ENCODE measurements at regions not wholly inside any gene's neighbourhood (a gene's known extent, or its start where the extent isn't known, plus 50 kb on each side); places are given as distances from the start of the nearest gene placed in this dataset.

DNA sequence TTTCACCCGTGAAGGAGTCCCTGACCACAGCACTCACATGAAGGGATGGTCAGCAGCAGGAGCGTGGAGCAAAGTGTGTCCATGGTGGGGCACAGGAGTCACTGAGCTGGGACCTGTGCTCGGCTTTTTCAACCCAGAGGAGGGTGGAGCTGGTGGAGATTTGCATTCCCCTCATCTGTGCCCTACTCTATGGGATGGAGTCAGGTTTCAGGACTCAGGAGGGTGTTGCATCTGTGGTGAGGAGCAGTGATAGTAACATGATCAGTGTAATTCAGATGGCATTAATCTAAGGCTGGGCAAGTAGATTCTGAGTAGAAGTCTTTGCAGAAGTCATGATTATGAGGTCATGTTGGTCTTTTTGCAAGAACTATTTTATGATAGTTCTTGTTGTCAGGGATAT lies 511.9 kb downstream of the TMEM121 start:
- peaks cover 63% of the 10 kb centered on the region for H3K27me3 ChIP-seq (ENCODE audit: insufficient read depth, insufficient read length)
- H3K4me1 ChIP-seq (ENCODE audit: insufficient read depth, insufficient read length): no peaks in the 10 kb centered on the region
- no peak overlapping the region for H3K9ac ChIP-seq (ENCODE audit: insufficient read length, low read depth)
- DNase-seq (ENCODE audit: low read depth, low spot score): no peak
- H3K4me3 ChIP-seq (ENCODE audit: insufficient read length, low read depth): no peak overlapping the region
- no peaks in the 10 kb centered on the region for H3K36me3 ChIP-seq (ENCODE audit: insufficient read depth, insufficient read length, low read length)
- H3K9me3 ChIP-seq (ENCODE audit: insufficient read depth, low read length): no peaks in the 10 kb centered on the region
- TF ChIP-seq YY1 (IDR thresholded peaks at IDR 0.05; ENCODE audit: insufficient read depth, insufficient read length): no peak
- no peak for TF ChIP-seq ZNF274 (IDR thresholded peaks at IDR 0.05; ENCODE audit: low read depth, low read length)
- TF ChIP-seq SUZ12 (IDR thresholded peaks at IDR 0.05; ENCODE audit: extremely low read depth, insufficient read depth, insufficient read length): no peak

DNA sequence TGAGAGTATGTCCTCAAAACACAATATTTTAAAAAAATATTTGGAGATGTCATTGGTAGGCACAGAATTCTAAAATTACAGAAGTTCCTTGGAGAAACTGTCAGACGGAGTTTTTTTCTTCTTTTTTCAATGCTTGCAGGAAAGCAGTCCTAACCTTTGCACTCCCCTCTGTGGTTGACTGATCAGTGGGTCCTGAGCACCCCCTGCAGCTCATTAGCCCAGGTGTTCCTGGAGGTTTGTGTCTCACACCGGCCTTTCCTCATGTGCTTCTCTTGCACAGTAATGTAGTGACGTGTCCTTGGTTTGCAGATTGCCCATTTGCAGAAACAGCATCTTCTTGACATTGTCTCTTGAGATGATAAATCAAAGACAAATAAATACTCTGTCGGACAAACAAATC lies 513.0 kb downstream of the TMEM121 start:
- no peak overlapping the region for H3K4me3 ChIP-seq (ENCODE audit: insufficient read length, low read depth)
- H3K9me3 ChIP-seq (ENCODE audit: insufficient read depth, low read length): peaks cover under 1% of the 10 kb centered on the region; the same call in 1 of the 2 replicates
- no peaks in the 10 kb centered on the region for H3K4me1 ChIP-seq (ENCODE audit: insufficient read depth, insufficient read length)
- TF ChIP-seq ZNF274 (IDR thresholded peaks at IDR 0.05; ENCODE audit: low read depth, low read length): no peak
- no peak for TF ChIP-seq SUZ12 (IDR thresholded peaks at IDR 0.05; ENCODE audit: extremely low read depth, insufficient read depth, insufficient read length)
- no peak for TF ChIP-seq YY1 (IDR thresholded peaks at IDR 0.05; ENCODE audit: insufficient read depth, insufficient read length)
- no peak for DNase-seq (ENCODE audit: low read depth, low spot score)
- H3K36me3 ChIP-seq (ENCODE audit: insufficient read depth, insufficient read length, low read length): no peaks in the 10 kb centered on the region
- H3K9ac ChIP-seq (ENCODE audit: insufficient read length, low read depth): no peak overlapping the region
- peaks cover 51% of the 10 kb centered on the region for H3K27me3 ChIP-seq (ENCODE audit: insufficient read depth, insufficient read length)

DNA sequence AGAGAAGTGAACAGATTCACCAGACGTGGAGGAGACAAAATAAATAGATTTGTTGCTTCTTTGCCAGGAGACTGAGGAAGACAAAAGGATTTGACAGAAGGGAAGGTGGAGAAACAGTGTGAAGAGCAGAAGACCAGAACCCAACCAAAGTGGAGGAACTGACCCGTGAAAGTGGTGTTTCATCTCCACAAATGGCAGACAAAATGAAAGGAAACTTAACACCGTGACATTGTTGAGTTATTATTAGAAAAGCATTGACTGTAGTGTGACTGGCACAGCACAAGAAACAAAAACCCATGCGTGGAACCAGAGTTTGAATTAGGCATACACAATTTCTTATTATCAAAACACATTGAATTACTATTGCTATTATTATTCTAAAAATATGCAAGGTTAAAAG lies 518.1 kb downstream of the TMEM121 start:
- H3K9me3 ChIP-seq (ENCODE audit: insufficient read depth, low read length): peaks cover 14% of the 10 kb centered on the region; the same call in 1 of the 2 replicates
- H3K4me1 ChIP-seq (ENCODE audit: insufficient read depth, insufficient read length): no peaks in the 10 kb centered on the region
- TF ChIP-seq YY1 (IDR thresholded peaks at IDR 0.05; ENCODE audit: insufficient read depth, insufficient read length) (no peak), SUZ12 (IDR thresholded peaks at IDR 0.05; ENCODE audit: extremely low read depth, insufficient read depth, insufficient read length) (no peak), ZNF274 (IDR thresholded peaks at IDR 0.05; ENCODE audit: low read depth, low read length) (no peak)
- no peak overlapping the region for H3K9ac ChIP-seq (ENCODE audit: insufficient read length, low read depth)
- no peak for DNase-seq (ENCODE audit: low read depth, low spot score)
- H3K27me3 ChIP-seq (ENCODE audit: insufficient read depth, insufficient read length): peaks cover 5% of the 10 kb centered on the region
- H3K36me3 ChIP-seq (ENCODE audit: insufficient read depth, insufficient read length, low read length): no peaks in the 10 kb centered on the region
- H3K4me3 ChIP-seq (ENCODE audit: insufficient read length, low read depth): no peak overlapping the region

DNA sequence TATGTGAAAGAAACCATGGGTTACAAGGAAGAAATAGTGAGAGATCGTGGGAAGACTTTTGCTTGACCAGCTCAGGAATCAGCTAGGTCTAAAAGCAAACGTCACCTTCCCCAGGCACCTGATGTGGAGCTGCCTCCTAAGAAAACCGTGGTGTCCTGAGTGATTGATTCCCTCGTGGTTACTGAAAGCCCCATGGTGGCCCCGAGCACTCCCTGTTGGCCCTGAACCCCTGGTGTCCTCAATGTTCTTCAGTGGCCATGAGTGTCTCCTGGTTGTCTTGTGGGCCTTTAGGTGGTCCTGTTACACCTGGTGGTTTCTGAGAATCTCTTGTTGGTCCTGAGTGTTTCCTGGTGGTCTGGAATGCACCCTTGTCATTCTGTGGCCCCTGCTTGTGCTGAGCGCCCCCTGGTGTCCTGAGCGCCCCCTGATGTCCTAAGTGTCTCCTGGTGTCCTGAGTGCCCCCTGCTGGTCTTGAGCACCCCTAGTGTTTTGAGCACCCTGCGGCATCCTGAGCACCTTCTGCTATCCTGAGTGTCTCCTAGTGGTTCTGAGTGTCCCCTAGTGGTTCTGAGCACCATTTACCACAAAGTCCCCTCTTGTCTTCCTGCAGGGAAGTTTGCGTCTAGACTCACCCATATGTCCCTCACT lies 518.7 kb downstream of the TMEM121 start:
- Histone ChIP-seq H3K9me3 (ENCODE audit: insufficient read depth, low read length) (peaks cover 14% of the 10 kb centered on the region; the same call in 1 of the 2 replicates), H3K36me3 (ENCODE audit: insufficient read depth, insufficient read length, low read length) (no peaks in the 10 kb centered on the region), H3K27me3 (ENCODE audit: insufficient read depth, insufficient read length) (peaks cover 3% of the 10 kb centered on the region), H3K9ac (ENCODE audit: insufficient read length, low read depth) (no peak overlapping the region), H3K4me1 (ENCODE audit: insufficient read depth, insufficient read length) (no peaks in the 10 kb centered on the region), H3K4me3 (ENCODE audit: insufficient read length, low read depth) (no peak overlapping the region)
- peak; percentile 27 for DNase-seq (ENCODE audit: low read depth, low spot score)
- TF ChIP-seq ZNF274 (IDR thresholded peaks at IDR 0.05; ENCODE audit: low read depth, low read length) (no peak), SUZ12 (IDR thresholded peaks at IDR 0.05; ENCODE audit: extremely low read depth, insufficient read depth, insufficient read length) (no peak), YY1 (IDR thresholded peaks at IDR 0.05; ENCODE audit: insufficient read depth, insufficient read length) (no peak)

DNA sequence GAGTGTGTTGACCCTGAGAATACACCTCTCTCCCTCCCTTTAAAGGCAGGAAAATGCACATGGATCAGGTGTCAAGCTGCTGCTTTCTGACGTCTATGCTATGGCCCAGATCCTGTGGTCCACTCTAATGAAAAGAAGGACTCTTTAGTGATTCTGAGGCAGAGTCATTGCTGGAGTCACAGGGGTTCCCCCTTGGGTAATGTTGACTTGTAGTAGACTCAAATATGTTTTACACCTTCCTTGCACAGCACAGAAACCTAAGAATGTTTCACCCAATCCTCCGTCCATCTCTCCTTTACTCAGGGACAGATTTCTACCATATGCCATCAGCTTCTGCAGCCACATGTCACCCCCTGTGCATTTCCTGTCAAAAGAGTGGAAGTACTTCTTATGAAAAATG lies 525.4 kb downstream of the TMEM121 start:
- no peak for TF ChIP-seq SUZ12 (IDR thresholded peaks at IDR 0.05; ENCODE audit: extremely low read depth, insufficient read depth, insufficient read length)
- H3K27me3 ChIP-seq (ENCODE audit: insufficient read depth, insufficient read length): peaks cover 37% of the 10 kb centered on the region
- peaks cover 5% of the 10 kb centered on the region; the same call in 1 of the 2 replicates for H3K9me3 ChIP-seq (ENCODE audit: insufficient read depth, low read length)
- no peak for DNase-seq (ENCODE audit: low read depth, low spot score)
- H3K4me1 ChIP-seq (ENCODE audit: insufficient read depth, insufficient read length): no peaks in the 10 kb centered on the region
- H3K9ac ChIP-seq (ENCODE audit: insufficient read length, low read depth): no peak overlapping the region
- no peaks in the 10 kb centered on the region for H3K36me3 ChIP-seq (ENCODE audit: insufficient read depth, insufficient read length, low read length)
- H3K4me3 ChIP-seq (ENCODE audit: insufficient read length, low read depth): no peak overlapping the region

DNA sequence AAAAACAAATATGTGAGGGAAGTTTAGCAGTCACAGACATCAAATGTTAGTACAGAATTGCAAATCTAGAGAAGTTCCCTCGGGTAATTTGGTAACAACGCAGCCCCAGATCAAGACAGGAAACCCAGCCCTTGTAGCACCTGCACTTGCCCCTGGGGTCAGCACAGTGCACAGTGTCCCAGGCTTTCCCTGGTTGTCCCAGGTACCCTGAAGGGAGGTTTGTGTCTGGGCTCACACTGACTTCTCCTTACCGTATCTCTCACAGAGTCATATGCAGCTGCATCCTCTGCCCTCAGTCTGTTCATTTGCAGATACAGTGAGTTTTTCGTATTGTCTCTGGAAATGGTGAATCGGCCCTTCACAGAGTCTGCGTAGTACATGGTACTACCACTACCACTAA lies 528.9 kb downstream of the TMEM121 start:
- DNase-seq (ENCODE audit: low read depth, low spot score): no peak
- Histone ChIP-seq H3K4me1 (ENCODE audit: insufficient read depth, insufficient read length) (no peaks in the 10 kb centered on the region), H3K9me3 (ENCODE audit: insufficient read depth, low read length) (peaks cover 2% of the 10 kb centered on the region; the same call in 1 of the 2 replicates), H3K27me3 (ENCODE audit: insufficient read depth, insufficient read length) (peaks cover 63% of the 10 kb centered on the region), H3K4me3 (ENCODE audit: insufficient read length, low read depth) (no peak overlapping the region), H3K9ac (ENCODE audit: insufficient read length, low read depth) (no peak overlapping the region), H3K36me3 (ENCODE audit: insufficient read depth, insufficient read length, low read length) (no peaks in the 10 kb centered on the region)
- TF ChIP-seq ZNF274 (IDR thresholded peaks at IDR 0.05; ENCODE audit: low read depth, low read length) (no peak), YY1 (IDR thresholded peaks at IDR 0.05; ENCODE audit: insufficient read depth, insufficient read length) (no peak), SUZ12 (IDR thresholded peaks at IDR 0.05; ENCODE audit: extremely low read depth, insufficient read depth, insufficient read length) (no peak)

DNA sequence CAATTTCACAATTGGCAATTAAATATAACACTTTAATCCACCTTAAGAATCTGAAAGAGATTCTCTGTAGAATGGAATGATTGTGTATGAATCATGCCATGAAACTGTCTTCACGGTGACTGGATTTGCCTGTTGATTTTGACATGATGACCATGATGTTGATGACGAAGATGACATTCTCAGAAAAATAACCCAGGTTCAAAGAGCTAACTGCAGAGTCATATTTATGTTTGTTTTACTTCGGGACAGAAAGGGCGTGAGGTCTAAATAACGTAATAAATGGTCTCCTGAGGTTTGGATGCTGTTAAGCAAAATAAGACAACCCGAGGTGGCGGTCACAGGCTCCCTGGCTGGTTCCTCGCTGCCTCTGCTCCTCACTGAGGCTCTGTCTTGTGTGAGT lies 532.0 kb downstream of the TMEM121 start:
- H3K9me3 ChIP-seq (ENCODE audit: insufficient read depth, low read length): no peaks in the 10 kb centered on the region

More for the DNA sequence above, 532.0 kb downstream of the TMEM121 start:
- no peak for DNase-seq (ENCODE audit: low read depth, low spot score)
- Histone ChIP-seq H3K4me3 (ENCODE audit: insufficient read length, low read depth) (no peak overlapping the region), H3K36me3 (ENCODE audit: insufficient read depth, insufficient read length, low read length) (no peaks in the 10 kb centered on the region), H3K4me1 (ENCODE audit: insufficient read depth, insufficient read length) (no peaks in the 10 kb centered on the region), H3K27me3 (ENCODE audit: insufficient read depth, insufficient read length) (peaks cover 70% of the 10 kb centered on the region), H3K9ac (ENCODE audit: insufficient read length, low read depth) (no peak overlapping the region)
- no peak for TF ChIP-seq ZNF274 (IDR thresholded peaks at IDR 0.05; ENCODE audit: low read depth, low read length)
- no peak for TF ChIP-seq SUZ12 (IDR thresholded peaks at IDR 0.05; ENCODE audit: extremely low read depth, insufficient read depth, insufficient read length)
- TF ChIP-seq YY1 (IDR thresholded peaks at IDR 0.05; ENCODE audit: insufficient read depth, insufficient read length): no peak

Measured in NT2/D1 (cell line).